Activated CD4-positive, alpha-beta memory T cell treated with anti-CD3 and anti-CD28 coated beads, Interleukin-2, amount 10 ng/mL, durations not matched to agents 7 days and 5 days (primary cell): ENCODE measurements at regions not wholly inside any gene's neighbourhood (a gene's known extent, or its start where the extent isn't known, plus 50 kb on each side); places are given as distances from the start of the nearest gene placed in this dataset.
"Not testable (repeated sequence)": the region's sequence is repeated elsewhere in the genome, so short reads cannot be mapped to it uniquely, and the experiment has no call there.

ENCODE experiments used
- CTCF ChIA-PET: fragments of 350-600 bp; sonication (Branson Sonifier 250); formaldehyde crosslinking; loops from one replicate; lab custom pipeline; 2021; ENCODE audit warnings: antibody characterized with exemption, inconsistent platforms; lab: Charles Lee
- POLR2A ChIA-PET: fragments of 350-600 bp; sonication (Branson Sonifier 250); formaldehyde crosslinking; loops from one replicate; lab custom pipeline; 2021; ENCODE audit warnings: antibody characterized with exemption; lab: Charles Lee
- DNase-seq: peaks from one replicate; pipeline ENCODE4 v3.0.0-alpha.2; 2020
- H3K27ac Mint-ChIP-seq: one replicate; pipeline ENCODE4 v1.8.0; 2021; ENCODE audit warnings: mild to moderate bottlenecking, mixed read lengths
- H3K27me3 Mint-ChIP-seq: one replicate; pipeline ENCODE4 v1.8.0; 2021; ENCODE audit warnings: mixed read lengths
- H3K36me3 Mint-ChIP-seq: one replicate; pipeline ENCODE4 v1.8.0; 2021; ENCODE audit warnings: low read depth, mixed read lengths
- H3K4me1 Mint-ChIP-seq: one replicate; pipeline ENCODE4 v1.8.0; 2021; ENCODE audit warnings: mixed read lengths
- H3K4me3 Mint-ChIP-seq: one replicate; pipeline ENCODE4 v1.8.0; 2021; ENCODE audit warnings: mild to moderate bottlenecking, mixed read lengths
- H3K9me3 Mint-ChIP-seq: one replicate; pipeline ENCODE4 v1.8.0; 2021; ENCODE audit warnings: mixed read lengths

DNA sequence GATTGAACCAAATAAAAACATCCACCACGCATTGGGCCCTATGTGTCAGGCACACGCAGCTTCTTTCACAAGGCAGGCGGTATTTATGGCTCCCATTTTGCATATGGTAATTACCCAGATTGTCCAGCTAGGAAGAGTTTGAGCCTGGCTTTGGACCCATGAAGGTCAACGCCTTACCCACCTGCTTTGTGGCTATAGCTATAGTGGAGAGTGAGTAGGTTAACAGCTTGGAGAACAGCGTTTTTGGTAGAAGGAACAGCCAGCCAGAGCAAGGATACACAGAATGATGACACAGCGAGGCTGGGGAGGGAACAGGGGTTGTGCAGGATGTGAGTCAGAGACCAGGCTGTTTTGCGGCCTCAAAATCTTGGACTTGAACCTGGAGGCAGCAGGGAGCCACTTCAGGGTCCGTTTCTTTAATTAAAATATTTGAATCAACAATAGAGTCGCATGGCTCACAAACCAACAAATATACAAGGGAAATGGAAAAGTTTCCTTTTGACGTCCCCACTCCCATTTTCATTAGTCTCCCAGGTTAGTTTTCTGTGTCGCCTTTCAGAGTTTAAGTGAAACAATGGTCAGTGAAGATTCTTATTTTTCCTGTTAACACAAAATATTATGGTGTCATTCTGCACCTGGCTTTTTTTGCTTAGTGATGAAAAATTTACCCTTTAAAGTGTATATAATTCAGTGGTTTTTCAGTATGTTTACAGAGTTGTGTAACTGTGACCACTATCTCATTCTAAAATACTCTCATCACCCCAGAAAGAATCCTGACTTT is 118.2 kb upstream of the STX18 start:
- H3K27me3 Mint-ChIP-seq: no peaks in the 10 kb centered on the region
- no peak overlapping the region for H3K4me3 Mint-ChIP-seq
- H3K9me3 Mint-ChIP-seq: no peaks in the 10 kb centered on the region
- H3K36me3 Mint-ChIP-seq: no peaks in the 10 kb centered on the region
- CTCF ChIA-PET: interaction anchor here (1.3 kb wide), 1 partner anchor 9 kb away, joined by 5 read pairs; no protein-coding TSS in a partner anchor
- H3K4me1 Mint-ChIP-seq: peaks cover 6% of the 10 kb centered on the region
- no peak overlapping the region for H3K27ac Mint-ChIP-seq
- POLR2A ChIA-PET: no interaction called here
- DNase-seq: no peak

- H3K4me1 Mint-ChIP-seq: peaks cover 6% of the 10 kb centered on the region
- ChIA-PET CTCF (no interaction called here), POLR2A (no interaction called here)
- no peaks in the 10 kb centered on the region for H3K36me3 Mint-ChIP-seq
- H3K9me3 Mint-ChIP-seq: no peaks in the 10 kb centered on the region
- H3K27me3 Mint-ChIP-seq: no peaks in the 10 kb centered on the region
- no peak for DNase-seq
- H3K4me3 Mint-ChIP-seq: no peak overlapping the region
- H3K27ac Mint-ChIP-seq: no peak overlapping the region
Measured at GRCh38 chr4:4658052-4658451, 116.2 kb upstream of the STX18 start.

GRCh38 chr4:4656977-4657376 is 115.1 kb upstream of the STX18 start:
- POLR2A ChIA-PET: no interaction called here
- H3K4me1 Mint-ChIP-seq: peaks cover 6% of the 10 kb centered on the region
- CTCF ChIA-PET: no interaction called here
- H3K27me3 Mint-ChIP-seq: no peaks in the 10 kb centered on the region
- DNase-seq: no peak
- no peaks in the 10 kb centered on the region for H3K9me3 Mint-ChIP-seq
- H3K27ac Mint-ChIP-seq: no peak overlapping the region
- H3K4me3 Mint-ChIP-seq: no peak overlapping the region
- no peaks in the 10 kb centered on the region for H3K36me3 Mint-ChIP-seq

DNA sequence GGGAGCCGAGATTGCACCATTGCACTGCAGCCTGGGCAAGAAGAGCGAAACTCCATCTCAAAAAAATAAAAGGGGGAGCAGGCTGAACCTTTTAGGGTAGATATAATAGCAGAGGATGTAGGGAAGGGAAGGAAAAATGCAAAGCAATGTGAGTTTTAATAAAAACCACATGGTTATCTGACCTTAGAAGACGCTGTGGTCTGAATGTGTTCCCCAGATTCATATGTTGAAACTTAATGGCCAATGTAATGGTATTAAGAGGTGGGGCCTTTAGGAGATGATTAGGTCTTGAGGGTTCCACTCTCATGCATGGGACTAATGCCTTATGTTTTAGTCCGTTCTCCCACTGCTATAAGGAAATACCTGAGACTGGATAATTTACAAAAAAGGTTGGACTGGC is 114.1 kb upstream of the STX18 start:
- H3K36me3 Mint-ChIP-seq: no peaks in the 10 kb centered on the region
- no peak for DNase-seq
- H3K4me1 Mint-ChIP-seq: peaks cover 6% of the 10 kb centered on the region
- H3K27ac Mint-ChIP-seq: no peak overlapping the region
- ChIA-PET CTCF (no interaction called here), POLR2A (no interaction called here)
- no peaks in the 10 kb centered on the region for H3K27me3 Mint-ChIP-seq
- no peaks in the 10 kb centered on the region for H3K9me3 Mint-ChIP-seq
- no peak overlapping the region for H3K4me3 Mint-ChIP-seq

DNA sequence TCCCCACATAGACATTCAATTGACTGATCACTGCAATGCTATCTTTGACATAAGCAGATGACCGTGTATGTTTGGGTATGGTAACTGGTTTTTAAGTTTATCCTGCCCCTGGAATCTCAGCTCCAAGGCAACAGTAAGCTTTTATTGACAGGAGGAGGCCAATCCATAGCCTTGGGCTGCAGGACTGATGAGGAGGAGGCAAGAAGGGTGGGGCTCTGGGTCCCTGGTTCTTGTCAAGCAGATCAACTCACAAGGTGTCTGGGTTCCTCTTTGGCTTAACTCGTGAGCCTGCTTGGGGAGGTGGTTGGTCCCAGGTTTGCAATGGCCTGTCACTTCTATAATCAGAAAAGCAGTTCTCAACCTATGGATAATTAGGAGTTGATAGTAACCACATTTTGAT is 113.2 kb upstream of the STX18 start:
- Mint-ChIP-seq H3K4me1 (peaks cover 3% of the 10 kb centered on the region), H3K27me3 (no peaks in the 10 kb centered on the region), H3K27ac (no peak overlapping the region), H3K36me3 (no peaks in the 10 kb centered on the region), H3K9me3 (no peaks in the 10 kb centered on the region), H3K4me3 (no peak overlapping the region)
- DNase-seq: no peak
- ChIA-PET POLR2A (no interaction called here), CTCF (interaction anchor here (1.5 kb wide), 1 partner anchor 14 kb away, joined by 5 read pairs; no protein-coding TSS in a partner anchor)

DNA sequence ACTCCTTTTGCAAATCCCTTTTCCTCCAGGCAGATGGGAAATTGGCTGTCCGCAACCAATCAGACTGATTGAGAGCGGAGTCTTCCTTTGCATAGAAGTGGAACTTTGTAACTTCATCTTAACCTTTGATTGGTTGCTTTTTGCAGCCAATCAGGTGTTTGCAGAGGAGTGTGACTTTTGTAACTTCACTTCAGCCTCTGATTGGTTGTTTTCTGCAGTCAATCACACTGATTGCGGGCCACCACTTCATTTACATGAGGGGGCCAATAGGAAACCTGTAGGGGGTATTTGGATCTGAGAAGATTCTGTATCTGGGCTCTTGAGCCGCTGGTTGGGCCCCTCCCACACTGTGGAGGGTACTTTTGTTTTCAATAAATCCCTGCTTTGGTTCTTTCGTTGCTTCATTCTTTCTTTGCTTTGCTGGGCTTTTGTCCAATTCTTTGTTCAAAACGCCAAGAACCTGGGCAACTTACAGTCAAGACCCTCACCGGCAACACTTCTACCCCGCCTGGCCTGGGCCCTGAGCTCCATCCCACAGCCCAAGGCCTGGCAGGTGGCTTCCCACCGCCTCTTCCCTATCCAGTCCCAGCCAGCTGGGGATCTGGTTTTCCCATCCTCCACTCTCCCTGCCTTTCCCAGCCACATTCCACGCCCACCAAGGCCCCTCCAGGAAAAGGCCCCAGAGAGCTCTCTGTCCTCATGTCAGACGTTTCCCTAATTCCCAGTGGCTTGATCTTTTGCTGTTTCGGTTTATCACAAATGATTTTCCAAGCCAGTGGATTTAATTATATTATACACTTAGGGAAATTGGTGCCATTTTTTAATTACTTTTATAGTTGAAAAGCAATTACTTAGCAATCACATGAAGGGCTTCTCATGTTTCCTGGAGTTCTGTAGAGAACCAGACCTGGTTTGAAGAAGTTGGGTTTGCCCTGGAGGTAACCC is 110.2 kb upstream of the STX18 start:
- Mint-ChIP-seq H3K36me3 (no peaks in the 10 kb centered on the region), H3K9me3 (no peaks in the 10 kb centered on the region), H3K27me3 (no peaks in the 10 kb centered on the region), H3K4me1 (no peaks in the 10 kb centered on the region), H3K27ac (no peak overlapping the region), H3K4me3 (no peak overlapping the region)
- no peak for DNase-seq
- ChIA-PET CTCF (no interaction called here), POLR2A (no interaction called here)

- no peaks in the 10 kb centered on the region for H3K27me3 Mint-ChIP-seq
- no peak for DNase-seq
- no peaks in the 10 kb centered on the region for H3K36me3 Mint-ChIP-seq
- no peak overlapping the region for H3K4me3 Mint-ChIP-seq
- ChIA-PET CTCF (interaction anchor here (0.7 to 1.3 kb wide), 2 partner anchors 22 to 251 kb away, joined by 3 to 4 read pairs; no protein-coding TSS in a partner anchor), POLR2A (no interaction called here)
- no peaks in the 10 kb centered on the region for H3K4me1 Mint-ChIP-seq
- H3K27ac Mint-ChIP-seq: no peak overlapping the region
- no peaks in the 10 kb centered on the region for H3K9me3 Mint-ChIP-seq
Measured at GRCh38 chr4:4647041-4647440, 105.2 kb upstream of the STX18 start.

GRCh38 chr4:4645743-4646142 is 103.9 kb upstream of the STX18 start:
- ChIA-PET CTCF (no interaction called here), POLR2A (no interaction called here)
- Mint-ChIP-seq H3K4me3 (no peak overlapping the region), H3K4me1 (no peaks in the 10 kb centered on the region), H3K27me3 (no peaks in the 10 kb centered on the region), H3K36me3 (no peaks in the 10 kb centered on the region), H3K9me3 (no peaks in the 10 kb centered on the region), H3K27ac (no peak overlapping the region)
- DNase-seq: no peak

- POLR2A ChIA-PET, H3K27me3 Mint-ChIP-seq: not testable (repeated sequence)
Measured at GRCh38 chr4:4644277-4644676, 102.4 kb upstream of the STX18 start.

DNA sequence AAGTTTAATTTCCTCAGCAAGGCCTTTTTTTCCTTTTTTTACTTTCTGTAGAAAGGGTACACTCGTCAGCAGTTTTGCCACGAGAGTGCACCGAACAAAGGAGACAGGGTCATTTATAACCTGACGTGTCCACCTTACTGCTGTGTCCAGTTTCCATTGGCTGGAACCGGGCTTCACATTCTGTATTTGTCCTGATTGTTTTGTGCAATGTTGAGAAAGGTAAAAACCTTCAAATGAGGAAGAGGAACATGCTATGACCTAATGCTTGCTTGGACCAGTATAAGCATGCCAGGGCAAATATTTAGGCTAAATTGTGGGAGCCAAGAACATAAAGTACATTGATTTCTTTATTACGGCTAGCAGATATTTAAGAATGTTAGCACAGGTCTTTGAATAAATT is 101.9 kb upstream of the STX18 start:
- H3K27ac Mint-ChIP-seq, POLR2A ChIA-PET, CTCF ChIA-PET, H3K9me3 Mint-ChIP-seq, H3K36me3 Mint-ChIP-seq, H3K4me1 Mint-ChIP-seq, DNase-seq, H3K4me3 Mint-ChIP-seq, H3K27me3 Mint-ChIP-seq: not testable (repeated sequence)

More at GRCh38 chr4:4644277-4644676, 102.4 kb upstream of the STX18 start:
- H3K4me1 Mint-ChIP-seq, CTCF ChIA-PET, H3K36me3 Mint-ChIP-seq, DNase-seq, H3K4me3 Mint-ChIP-seq, H3K9me3 Mint-ChIP-seq, H3K27ac Mint-ChIP-seq: not testable (repeated sequence)

- ChIA-PET CTCF (no interaction called here), POLR2A (no interaction called here)
- no peaks in the 10 kb centered on the region for H3K27me3 Mint-ChIP-seq
- H3K4me1 Mint-ChIP-seq: no peaks in the 10 kb centered on the region
- no peak overlapping the region for H3K4me3 Mint-ChIP-seq
- H3K27ac Mint-ChIP-seq: no peak overlapping the region
- H3K36me3 Mint-ChIP-seq: no peaks in the 10 kb centered on the region
- no peaks in the 10 kb centered on the region for H3K9me3 Mint-ChIP-seq
- DNase-seq: no peak
Measured at GRCh38 chr4:4643306-4643705, 101.5 kb upstream of the STX18 start.

- DNase-seq: no peak
- no peaks in the 10 kb centered on the region for H3K9me3 Mint-ChIP-seq
- POLR2A ChIA-PET: no interaction called here
- peaks cover 5% of the 10 kb centered on the region for H3K4me1 Mint-ChIP-seq
- no peaks in the 10 kb centered on the region for H3K36me3 Mint-ChIP-seq
- no peaks in the 10 kb centered on the region for H3K27me3 Mint-ChIP-seq
- no peak overlapping the region for H3K27ac Mint-ChIP-seq
- CTCF ChIA-PET: no interaction called here
- no peak overlapping the region for H3K4me3 Mint-ChIP-seq
Measured at GRCh38 chr4:4642496-4643000, 100.7 kb upstream of the STX18 start.
